ENCODE measurements at regions not wholly inside any gene's neighbourhood (a gene's known extent, or its start where the extent isn't known, plus 50 kb on each side); places are given as distances from the start of the nearest gene placed in this dataset.

- Histone ChIP-seq H3K79me2 (ENCODE audit: control insufficient read depth, low read length) (no peaks in the 10 kb centered on the region), H3K4me3 (ENCODE audit: low read length) (no peak overlapping the region), H3K9me2 (replicated peaks; ENCODE audit: control insufficient read depth, low read length) (no peaks in the 10 kb centered on the region), H3K27ac (ENCODE audit: low read depth, low read length) (no peak overlapping the region), H3K4me2 (ENCODE audit: low read length) (no peak overlapping the region), H3K36me3 (ENCODE audit: control insufficient read depth, low read length) (no peaks in the 10 kb centered on the region), H3K9me3 (ENCODE audit: control insufficient read depth, insufficient read depth, low read length) (no peaks in the 10 kb centered on the region), H3K27me3 (ENCODE audit: control insufficient read depth, low read length) (no peaks in the 10 kb centered on the region), H4K20me1 (ENCODE audit: control insufficient read depth, insufficient read depth, low read depth, low read length) (no peaks in the 10 kb centered on the region), H3K4me1 (ENCODE audit: control insufficient read depth, low read length) (no peaks in the 10 kb centered on the region), H3F3A (ENCODE audit: control insufficient read depth, insufficient read depth) (no peaks in the 10 kb centered on the region)
- TF ChIP-seq CTCF (IDR thresholded peaks at IDR 0.05; ENCODE audit: low read depth, low read length, poor library complexity, severe bottlenecking) (no peak), EZH2phosphoT487 (IDR thresholded peaks at IDR 0.05; ENCODE audit: borderline replicate concordance, low read length) (no peak)
These were observed 333.2 kb downstream of the DHX35 start for GRCh38 chr20:39295301-39295700.

- H3K36me3 ChIP-seq (ENCODE audit: control insufficient read depth, low read length): no peaks in the 10 kb centered on the region
- H3K79me2 ChIP-seq (ENCODE audit: control insufficient read depth, low read length): no peaks in the 10 kb centered on the region
- H3F3A ChIP-seq (ENCODE audit: control insufficient read depth, insufficient read depth): no peaks in the 10 kb centered on the region
- no peak overlapping the region for H3K4me3 ChIP-seq (ENCODE audit: low read length)
- H4K20me1 ChIP-seq (ENCODE audit: control insufficient read depth, insufficient read depth, low read depth, low read length): no peaks in the 10 kb centered on the region
- no peaks in the 10 kb centered on the region for H3K27me3 ChIP-seq (ENCODE audit: control insufficient read depth, low read length)
- no peak overlapping the region for H3K4me2 ChIP-seq (ENCODE audit: low read length)
- H3K9me3 ChIP-seq (ENCODE audit: control insufficient read depth, insufficient read depth, low read length): no peaks in the 10 kb centered on the region
- TF ChIP-seq EZH2phosphoT487 (IDR thresholded peaks at IDR 0.05; ENCODE audit: borderline replicate concordance, low read length) (no peak), CTCF (IDR thresholded peaks at IDR 0.05; ENCODE audit: low read depth, low read length, poor library complexity, severe bottlenecking) (no peak)
- no peak overlapping the region for H3K27ac ChIP-seq (ENCODE audit: low read depth, low read length)
- no peaks in the 10 kb centered on the region for H3K4me1 ChIP-seq (ENCODE audit: control insufficient read depth, low read length)
- H3K9me2 ChIP-seq (replicated peaks; ENCODE audit: control insufficient read depth, low read length): no peaks in the 10 kb centered on the region
These were observed 332.1 kb downstream of the DHX35 start for GRCh38 chr20:39294137-39294725.

GRCh38 chr20:39292193-39292736 is 330.1 kb downstream of the DHX35 start:
- no peaks in the 10 kb centered on the region for H3K9me2 ChIP-seq (replicated peaks; ENCODE audit: control insufficient read depth, low read length)

More at GRCh38 chr20:39292193-39292736, 330.1 kb downstream of the DHX35 start:
- TF ChIP-seq CTCF (IDR thresholded peaks at IDR 0.05; ENCODE audit: low read depth, low read length, poor library complexity, severe bottlenecking) (no peak), EZH2phosphoT487 (IDR thresholded peaks at IDR 0.05; ENCODE audit: borderline replicate concordance, low read length) (no peak)
- H3K4me3 ChIP-seq (ENCODE audit: low read length): no peak overlapping the region
- no peaks in the 10 kb centered on the region for H3K4me1 ChIP-seq (ENCODE audit: control insufficient read depth, low read length)
- no peaks in the 10 kb centered on the region for H4K20me1 ChIP-seq (ENCODE audit: control insufficient read depth, insufficient read depth, low read depth, low read length)
- no peaks in the 10 kb centered on the region for H3K9me3 ChIP-seq (ENCODE audit: control insufficient read depth, insufficient read depth, low read length)
- no peaks in the 10 kb centered on the region for H3F3A ChIP-seq (ENCODE audit: control insufficient read depth, insufficient read depth)
- H3K36me3 ChIP-seq (ENCODE audit: control insufficient read depth, low read length): no peaks in the 10 kb centered on the region
- no peaks in the 10 kb centered on the region for H3K79me2 ChIP-seq (ENCODE audit: control insufficient read depth, low read length)
- no peak overlapping the region for H3K4me2 ChIP-seq (ENCODE audit: low read length)
- H3K27ac ChIP-seq (ENCODE audit: low read depth, low read length): no peak overlapping the region
- no peaks in the 10 kb centered on the region for H3K27me3 ChIP-seq (ENCODE audit: control insufficient read depth, low read length)

Data from DOHH2 (cell line).